ENCODE measurements at regions not wholly inside any gene's neighbourhood (a gene's known extent, or its start where the extent isn't known, plus 50 kb on each side); places are given as distances from the start of the nearest gene placed in this dataset.

GRCh38 chr6:104574135-104574750 is 285.5 kb downstream of the HACE1 start:
- no peaks in the 10 kb centered on the region for H3K4me1 Mint-ChIP-seq (ENCODE audit: low read depth)

GRCh38 chr6:104573350-104573749 is 286.4 kb downstream of the HACE1 start:
- Mint-ChIP-seq H3K9me3 (no peaks in the 10 kb centered on the region), H3K27ac (no peak overlapping the region), H3K36me3 (ENCODE audit: low read depth) (no peaks in the 10 kb centered on the region), H3K4me1 (ENCODE audit: low read depth) (no peaks in the 10 kb centered on the region), H3K27me3 (ENCODE audit: low read depth) (no peaks in the 10 kb centered on the region), H3K4me3 (no peak overlapping the region)

More at GRCh38 chr6:104574135-104574750, 285.5 kb downstream of the HACE1 start:
- no peak overlapping the region for H3K4me3 Mint-ChIP-seq
- no peaks in the 10 kb centered on the region for H3K9me3 Mint-ChIP-seq
- H3K27ac Mint-ChIP-seq: no peak overlapping the region
- H3K36me3 Mint-ChIP-seq (ENCODE audit: low read depth): no peaks in the 10 kb centered on the region
- no peaks in the 10 kb centered on the region for H3K27me3 Mint-ChIP-seq (ENCODE audit: low read depth)

GRCh38 chr6:104572901-104573300 is 286.8 kb downstream of the HACE1 start:
- H3K36me3 Mint-ChIP-seq (ENCODE audit: low read depth): no peaks in the 10 kb centered on the region
- no peak overlapping the region for H3K4me3 Mint-ChIP-seq
- no peaks in the 10 kb centered on the region for H3K27me3 Mint-ChIP-seq (ENCODE audit: low read depth)
- H3K9me3 Mint-ChIP-seq: no peaks in the 10 kb centered on the region
- H3K27ac Mint-ChIP-seq: no peak overlapping the region
- no peaks in the 10 kb centered on the region for H3K4me1 Mint-ChIP-seq (ENCODE audit: low read depth)

GRCh38 chr6:104566411-104566810 is 293.3 kb downstream of the HACE1 start:
- Mint-ChIP-seq H3K27me3 (ENCODE audit: low read depth) (no peaks in the 10 kb centered on the region), H3K27ac (no peak overlapping the region), H3K9me3 (no peaks in the 10 kb centered on the region), H3K36me3 (ENCODE audit: low read depth) (no peaks in the 10 kb centered on the region), H3K4me1 (ENCODE audit: low read depth) (no peaks in the 10 kb centered on the region), H3K4me3 (no peak overlapping the region)

GRCh38 chr6:104563306-104563705 is 296.4 kb downstream of the HACE1 start:
- Mint-ChIP-seq H3K27me3 (ENCODE audit: low read depth) (peaks cover 4% of the 10 kb centered on the region), H3K4me3 (no peak overlapping the region), H3K9me3 (no peaks in the 10 kb centered on the region), H3K27ac (no peak overlapping the region), H3K36me3 (ENCODE audit: low read depth) (no peaks in the 10 kb centered on the region), H3K4me1 (ENCODE audit: low read depth) (no peaks in the 10 kb centered on the region)

- Mint-ChIP-seq H3K27me3 (ENCODE audit: low read depth) (peaks cover 4% of the 10 kb centered on the region), H3K4me3 (no peak overlapping the region), H3K4me1 (ENCODE audit: low read depth) (no peaks in the 10 kb centered on the region), H3K27ac (no peak overlapping the region), H3K9me3 (no peaks in the 10 kb centered on the region), H3K36me3 (ENCODE audit: low read depth) (no peaks in the 10 kb centered on the region)
Observed at GRCh38 chr6:104559435-104560202, 300.1 kb downstream of the HACE1 start.

GRCh38 chr6:104558746-104559145 is 301.0 kb downstream of the HACE1 start:
- no peaks in the 10 kb centered on the region for H3K36me3 Mint-ChIP-seq (ENCODE audit: low read depth)
- H3K4me3 Mint-ChIP-seq: no peak overlapping the region
- H3K27me3 Mint-ChIP-seq (ENCODE audit: low read depth): peaks cover 4% of the 10 kb centered on the region
- H3K27ac Mint-ChIP-seq: no peak overlapping the region
- H3K4me1 Mint-ChIP-seq (ENCODE audit: low read depth): no peaks in the 10 kb centered on the region
- no peaks in the 10 kb centered on the region for H3K9me3 Mint-ChIP-seq

GRCh38 chr6:104548297-104548696 is 311.4 kb downstream of the HACE1 start:
- Mint-ChIP-seq H3K4me3 (no peak overlapping the region), H3K4me1 (ENCODE audit: low read depth) (no peaks in the 10 kb centered on the region), H3K9me3 (no peaks in the 10 kb centered on the region), H3K27me3 (ENCODE audit: low read depth) (peaks cover 5% of the 10 kb centered on the region), H3K27ac (no peak overlapping the region), H3K36me3 (ENCODE audit: low read depth) (no peaks in the 10 kb centered on the region)

- peaks cover 7% of the 10 kb centered on the region for H3K27me3 Mint-ChIP-seq (ENCODE audit: low read depth)
- H3K4me1 Mint-ChIP-seq (ENCODE audit: low read depth): no peaks in the 10 kb centered on the region
- H3K27ac Mint-ChIP-seq: no peak overlapping the region
- H3K36me3 Mint-ChIP-seq (ENCODE audit: low read depth): no peaks in the 10 kb centered on the region
- H3K4me3 Mint-ChIP-seq: no peak overlapping the region
- H3K9me3 Mint-ChIP-seq: no peaks in the 10 kb centered on the region
Observed at GRCh38 chr6:104541411-104541810, 318.3 kb downstream of the HACE1 start.

- Mint-ChIP-seq H3K36me3 (ENCODE audit: low read depth) (no peaks in the 10 kb centered on the region), H3K27me3 (ENCODE audit: low read depth) (peaks cover 7% of the 10 kb centered on the region), H3K4me3 (no peak overlapping the region), H3K4me1 (ENCODE audit: low read depth) (no peaks in the 10 kb centered on the region), H3K27ac (no peak overlapping the region), H3K9me3 (no peaks in the 10 kb centered on the region)
Observed at GRCh38 chr6:104540743-104541142, 319.0 kb downstream of the HACE1 start.

GRCh38 chr6:104539173-104539572 is 320.5 kb downstream of the HACE1 start:
- Mint-ChIP-seq H3K4me3 (no peak overlapping the region), H3K27me3 (ENCODE audit: low read depth) (peaks cover 7% of the 10 kb centered on the region), H3K9me3 (no peaks in the 10 kb centered on the region), H3K27ac (no peak overlapping the region), H3K4me1 (ENCODE audit: low read depth) (no peaks in the 10 kb centered on the region), H3K36me3 (ENCODE audit: low read depth) (no peaks in the 10 kb centered on the region)

GRCh38 chr6:104537872-104538271 is 321.8 kb downstream of the HACE1 start:
- Mint-ChIP-seq H3K4me3 (no peak overlapping the region), H3K9me3 (no peaks in the 10 kb centered on the region), H3K36me3 (ENCODE audit: low read depth) (no peaks in the 10 kb centered on the region), H3K4me1 (ENCODE audit: low read depth) (no peaks in the 10 kb centered on the region), H3K27ac (no peak overlapping the region), H3K27me3 (ENCODE audit: low read depth) (peaks cover 7% of the 10 kb centered on the region)

GRCh38 chr6:104537180-104537579 is 322.5 kb downstream of the HACE1 start:
- Mint-ChIP-seq H3K27me3 (ENCODE audit: low read depth) (peaks cover 7% of the 10 kb centered on the region), H3K36me3 (ENCODE audit: low read depth) (no peaks in the 10 kb centered on the region), H3K4me1 (ENCODE audit: low read depth) (no peaks in the 10 kb centered on the region), H3K9me3 (no peaks in the 10 kb centered on the region), H3K27ac (no peak overlapping the region), H3K4me3 (no peak overlapping the region)

GRCh38 chr6:104532462-104532861 is 327.3 kb downstream of the HACE1 start:
- no peaks in the 10 kb centered on the region for H3K9me3 Mint-ChIP-seq
- H3K27ac Mint-ChIP-seq: no peak overlapping the region
- H3K4me1 Mint-ChIP-seq (ENCODE audit: low read depth): no peaks in the 10 kb centered on the region
- H3K36me3 Mint-ChIP-seq (ENCODE audit: low read depth): no peaks in the 10 kb centered on the region
- H3K4me3 Mint-ChIP-seq: no peak overlapping the region
- peaks cover 3% of the 10 kb centered on the region for H3K27me3 Mint-ChIP-seq (ENCODE audit: low read depth)

- Mint-ChIP-seq H3K4me1 (ENCODE audit: low read depth) (no peaks in the 10 kb centered on the region), H3K36me3 (ENCODE audit: low read depth) (no peaks in the 10 kb centered on the region), H3K9me3 (no peaks in the 10 kb centered on the region), H3K4me3 (no peak overlapping the region), H3K27ac (no peak overlapping the region), H3K27me3 (ENCODE audit: low read depth) (peaks cover 3% of the 10 kb centered on the region)
Observed at GRCh38 chr6:104531646-104532045, 328.1 kb downstream of the HACE1 start.

Measured in T-helper 1 cell treated with Interleukin-12 subunit alpha and Interleukin-12 subunit beta and Interleukin-4 antibody, amounts not matched to agents 30 μg/mL and 1 μg/mL, for 36 hours (primary cell).